Right lobe of liver (tissue), 4 donors: ENCODE measurements at regions not wholly inside any gene's neighbourhood (a gene's known extent, or its start where the extent isn't known, plus 50 kb on each side); places are given as distances from the start of the nearest gene placed in this dataset.

Experiments used
- CTCF ChIP-seq, 4 donors: fragments of 200-600 bp in 3 of 4; fragments of 450-650 bp in 1 of 4; IDR thresholded peaks; one replicate each; pipeline versions ENCODE4 v1.5.1 to v1.8.0; 2016 to 2022; ENCODE audit warnings: antibody characterized with exemption in 4 of 4, mild to moderate bottlenecking in 2 of 4
- POLR2A ChIP-seq: fragments of 450-650 bp; IDR thresholded peaks from one replicate; pipeline ENCODE4 v1.6.1; 2017; ENCODE audit warnings: antibody characterized with exemption, mild to moderate bottlenecking
- donor health status: DM: no; HTN: no; CAD: no.
- donor health status: DM: no; HTN: no; CAD: no.
- donor health status: DM: no; HTN: yes; CAD: no.

GRCh38 chr16:14372471-14372870 is 257.6 kb downstream of the PARN start:
- no peak for TF ChIP-seq CTCF (IDR thresholded peaks at IDR 0.05)
- no peak for TF ChIP-seq POLR2A
